ENCODE measurements at regions not wholly inside any gene's neighbourhood (a gene's known extent, or its start where the extent isn't known, plus 50 kb on each side); places are given as distances from the start of the nearest gene placed in this dataset.

DNA sequence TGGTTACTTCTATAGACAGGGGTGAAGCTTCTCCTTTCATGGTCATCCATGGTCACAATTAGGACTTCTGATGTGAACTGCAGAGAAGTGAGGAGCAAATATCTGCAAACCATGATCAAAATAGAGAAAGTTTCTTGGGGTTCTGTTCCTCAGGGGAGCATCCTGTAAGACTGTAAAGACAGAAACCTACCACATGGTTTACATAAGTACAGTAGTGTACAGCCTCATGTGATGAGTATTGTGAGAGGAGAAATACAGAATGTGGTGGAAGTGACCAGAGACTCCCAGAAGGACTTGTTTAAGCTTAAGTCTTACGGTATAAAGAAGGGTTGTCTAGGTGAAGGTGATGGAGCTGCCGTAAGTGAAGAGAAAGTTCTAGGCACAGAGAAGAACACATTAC is 484.7 kb downstream of the LRIG3 start:
- no peak for DNase-seq (ENCODE audit: low read depth, low spot score)

DNA sequence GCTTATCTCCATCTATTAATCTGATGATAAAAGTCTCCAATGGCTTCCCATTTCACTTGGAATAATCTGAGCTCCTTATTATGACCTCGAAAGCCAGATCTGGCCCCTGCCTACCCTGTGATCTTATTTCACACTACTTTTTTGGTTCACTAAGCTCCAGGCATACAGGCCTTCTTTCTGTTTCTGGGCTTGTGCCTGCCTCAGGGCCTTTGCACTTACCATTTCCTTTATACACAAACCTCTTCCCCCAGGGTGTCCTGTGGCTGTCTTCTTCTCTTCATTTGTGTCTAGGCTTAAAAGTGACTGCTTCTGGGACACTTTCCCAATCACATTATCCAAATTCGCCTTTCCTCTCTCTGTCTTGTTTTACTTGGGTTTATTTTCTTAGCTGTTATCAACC is 478.8 kb downstream of the LRIG3 start:
- DNase-seq (ENCODE audit: low read depth, low spot score): no peak
- no peak overlapping the region for H3K27ac ChIP-seq

More for the DNA sequence above, 484.7 kb downstream of the LRIG3 start:
- no peak overlapping the region for H3K27ac ChIP-seq

DNA sequence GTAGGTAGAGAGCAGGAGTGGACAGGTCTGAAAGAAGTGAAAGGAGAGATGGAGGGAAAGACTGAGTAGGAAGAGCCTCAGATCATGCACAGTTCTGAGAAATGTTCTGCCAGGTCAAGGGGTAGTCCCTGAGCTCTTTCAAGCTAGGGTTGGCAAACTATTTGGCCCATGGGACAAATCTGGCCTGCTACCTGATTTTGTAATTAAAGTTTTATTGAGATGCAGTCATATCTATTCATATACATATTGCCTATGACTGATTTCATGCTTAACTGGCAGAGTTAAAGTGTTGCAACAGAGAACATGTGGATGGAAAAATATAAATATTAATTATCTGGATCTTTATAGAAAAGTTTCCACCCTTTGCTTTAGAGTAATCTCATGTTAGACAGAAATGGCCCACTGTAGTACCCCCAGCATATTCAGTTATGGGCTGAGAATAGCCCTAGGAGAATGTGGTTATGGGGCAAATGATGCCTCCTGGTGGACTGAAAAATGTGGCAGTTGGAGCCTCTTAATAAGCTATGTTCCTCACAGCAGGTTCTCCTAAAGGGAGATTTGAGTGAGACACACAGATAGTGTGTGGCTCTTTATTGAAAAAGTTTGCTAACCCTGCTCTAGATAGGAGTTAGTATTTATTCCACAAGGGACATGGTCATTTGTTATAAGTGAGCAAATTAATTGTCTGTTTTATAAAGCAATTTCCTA is 476.9 kb downstream of the LRIG3 start:
- no peak for DNase-seq (ENCODE audit: low read depth, low spot score)
- H3K27ac ChIP-seq: no peak overlapping the region

DNA sequence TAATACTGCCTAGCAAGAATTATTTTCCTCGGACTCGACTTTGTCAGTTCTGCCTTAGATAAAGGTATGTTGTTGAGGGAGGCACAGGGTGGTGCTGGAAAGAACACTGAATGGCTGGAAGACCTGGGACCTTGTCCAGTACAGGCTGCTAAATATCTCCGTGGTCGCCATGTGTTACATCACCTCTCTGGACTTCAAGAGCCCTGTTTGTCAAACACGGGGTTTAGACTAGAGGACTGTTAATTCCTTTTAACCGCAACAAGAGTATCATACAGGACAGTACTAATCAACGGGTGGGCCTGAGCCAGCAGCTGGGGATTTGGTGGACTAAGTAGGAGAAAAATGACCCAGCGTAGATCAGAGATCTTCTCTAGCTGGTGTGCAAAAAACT is 476.3 kb downstream of the LRIG3 start:
- no peak overlapping the region for H3K27ac ChIP-seq

DNA sequence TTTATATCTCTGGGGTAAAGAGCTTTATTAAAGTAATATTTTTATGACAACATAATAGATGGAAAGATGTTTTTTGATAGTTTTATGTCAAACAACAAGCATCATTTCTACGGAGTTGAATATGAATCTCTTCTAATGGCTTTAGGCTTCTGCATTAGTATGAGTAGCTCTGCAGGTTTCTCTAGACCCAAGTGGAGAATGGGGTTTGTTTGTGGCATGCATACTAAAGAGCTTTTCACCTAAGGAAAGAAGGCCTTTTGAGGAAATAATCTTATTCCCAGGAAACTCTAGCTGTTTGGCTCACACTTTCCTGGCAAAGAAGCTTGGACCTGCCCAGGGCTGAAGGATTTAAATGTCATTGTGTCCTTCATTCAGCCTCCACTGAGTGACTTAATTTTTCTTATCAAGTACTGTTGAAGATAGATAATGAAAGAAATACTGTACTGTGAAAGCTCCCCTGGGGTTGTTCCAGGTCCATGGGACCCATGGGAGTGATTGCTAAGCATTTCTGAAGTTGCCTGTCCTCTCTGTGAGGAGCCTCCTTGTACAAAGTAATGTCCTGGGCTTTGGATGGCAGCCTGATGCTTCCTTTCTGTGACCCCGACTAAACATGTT is 469.3 kb downstream of the LRIG3 start:
- DNase-seq (ENCODE audit: low read depth, low spot score): no peak
- no peak overlapping the region for H3K27ac ChIP-seq

More for the DNA sequence above, 476.3 kb downstream of the LRIG3 start:
- DNase-seq (ENCODE audit: low read depth, low spot score): no peak

DNA sequence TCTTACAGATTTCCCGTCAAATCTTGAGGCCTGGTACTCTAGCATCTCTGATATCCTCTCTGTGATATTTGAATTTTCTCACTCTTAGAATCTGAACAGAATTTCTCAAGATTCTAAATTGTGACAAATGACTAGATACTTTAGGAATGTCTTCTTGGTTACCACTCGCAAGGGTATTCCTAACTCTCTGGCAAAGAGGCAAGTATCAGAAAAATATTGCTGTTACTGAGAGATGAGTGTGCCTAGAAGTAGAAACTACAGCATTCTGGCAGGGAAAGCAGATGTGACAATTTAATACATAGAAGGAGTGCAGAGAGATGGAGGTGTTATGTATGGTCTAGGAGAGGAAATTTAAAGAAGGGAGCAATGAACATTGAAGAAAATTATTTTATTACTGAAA is 467.8 kb downstream of the LRIG3 start:
- H3K27ac ChIP-seq: no peak overlapping the region
- no peak for DNase-seq (ENCODE audit: low read depth, low spot score)

DNA sequence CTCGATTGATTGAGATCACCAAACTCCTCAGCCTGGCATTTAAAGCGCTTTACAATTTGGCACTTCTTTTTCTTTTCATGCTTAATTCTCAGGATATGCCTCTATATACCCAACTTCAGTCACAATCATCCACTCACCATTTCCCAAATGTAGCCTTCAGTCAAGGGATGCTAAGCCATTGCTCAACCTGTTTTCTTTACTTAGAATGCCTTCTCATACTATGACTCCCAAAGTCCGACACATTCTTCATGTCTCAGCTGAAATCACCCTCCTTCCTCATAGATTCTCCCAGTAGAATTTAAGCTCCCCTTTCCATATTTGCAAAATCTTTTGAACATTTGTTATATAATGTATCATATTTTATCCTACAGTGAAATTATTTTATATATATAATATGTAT is 467.0 kb downstream of the LRIG3 start:
- DNase-seq (ENCODE audit: low read depth, low spot score): no peak
- no peak overlapping the region for H3K27ac ChIP-seq

DNA sequence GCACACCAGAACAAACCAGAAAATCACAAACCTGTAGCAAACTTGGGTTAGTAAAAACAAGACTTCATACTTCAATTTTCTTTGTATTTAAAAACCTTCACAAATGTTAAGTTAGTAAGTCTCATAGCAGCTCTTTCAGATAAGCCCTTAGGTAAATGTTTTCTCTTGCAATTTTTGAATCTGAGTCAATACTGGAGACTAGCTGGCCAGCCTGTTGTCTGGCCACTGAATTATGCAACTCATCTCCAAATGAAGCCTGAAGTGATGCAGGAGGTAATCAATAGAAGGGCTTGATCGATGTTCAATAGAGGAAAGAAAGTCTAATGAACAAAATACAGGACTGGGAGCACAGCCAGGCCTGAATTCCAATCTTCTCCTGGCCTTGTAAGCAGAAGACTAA is 465.2 kb downstream of the LRIG3 start:
- no peak overlapping the region for H3K27ac ChIP-seq
- no peak for DNase-seq (ENCODE audit: low read depth, low spot score)

DNA sequence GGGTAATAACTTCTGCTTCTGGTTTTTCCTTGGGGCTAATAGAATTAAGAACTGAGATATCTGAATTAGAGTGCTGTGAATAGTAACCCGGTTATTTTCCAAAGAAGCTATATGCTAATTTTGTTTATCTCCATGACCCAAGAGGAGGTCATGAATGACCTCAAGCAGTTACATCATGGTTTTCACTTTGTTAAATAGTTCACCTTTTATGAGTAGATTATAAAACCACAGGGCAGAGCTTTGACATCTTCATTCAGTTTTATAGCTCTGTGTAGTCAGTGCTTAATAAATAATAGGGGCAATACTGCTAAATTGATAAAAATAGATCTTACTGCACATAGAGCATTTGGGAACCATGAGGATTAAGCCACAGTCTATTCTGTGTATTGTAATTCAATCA is 462.2 kb downstream of the LRIG3 start:
- no peak overlapping the region for H3K27ac ChIP-seq
- DNase-seq (ENCODE audit: low read depth, low spot score): no peak

DNA sequence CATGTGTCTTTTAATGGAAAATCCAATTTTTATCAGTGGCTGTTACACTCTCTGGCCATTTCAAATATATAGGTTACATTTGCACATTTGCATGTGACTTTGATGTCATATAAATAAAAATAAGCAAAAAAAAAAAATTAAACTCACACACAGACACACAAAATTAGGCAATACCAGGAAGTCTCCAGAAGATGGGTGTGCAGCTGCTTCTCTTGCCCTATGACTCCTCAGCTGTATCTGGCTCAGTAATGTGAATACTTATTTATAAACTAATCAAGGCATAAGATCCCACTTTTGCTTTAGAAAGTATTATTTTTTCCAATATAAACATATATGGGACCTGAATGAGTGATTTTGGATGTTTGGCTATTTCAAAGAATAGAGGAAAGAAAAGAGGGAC is 461.1 kb downstream of the LRIG3 start:
- H3K27ac ChIP-seq: no peak overlapping the region
- DNase-seq (ENCODE audit: low read depth, low spot score): no peak

DNA sequence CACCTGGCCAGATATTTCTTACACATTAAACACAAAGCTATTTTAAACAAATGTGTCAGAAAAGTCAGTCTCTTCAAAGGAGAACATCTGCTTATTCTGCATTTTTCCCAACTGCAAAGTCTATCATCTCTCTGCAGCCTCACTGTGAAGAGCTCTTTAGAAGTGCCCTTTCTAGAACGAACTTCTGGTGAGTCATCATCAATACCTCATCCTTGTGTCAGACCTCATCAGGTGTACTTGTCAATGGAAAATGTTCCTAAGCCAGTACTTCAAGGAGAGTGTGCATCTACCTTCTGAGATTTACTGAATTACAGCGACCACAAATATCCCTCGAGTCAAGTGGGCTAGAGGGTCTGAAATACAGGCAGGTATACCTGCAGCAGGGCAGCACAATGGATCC is 457.3 kb downstream of the LRIG3 start:
- peak; percentile 12 for DNase-seq (ENCODE audit: low read depth, low spot score)
- no peak overlapping the region for H3K27ac ChIP-seq

DNA sequence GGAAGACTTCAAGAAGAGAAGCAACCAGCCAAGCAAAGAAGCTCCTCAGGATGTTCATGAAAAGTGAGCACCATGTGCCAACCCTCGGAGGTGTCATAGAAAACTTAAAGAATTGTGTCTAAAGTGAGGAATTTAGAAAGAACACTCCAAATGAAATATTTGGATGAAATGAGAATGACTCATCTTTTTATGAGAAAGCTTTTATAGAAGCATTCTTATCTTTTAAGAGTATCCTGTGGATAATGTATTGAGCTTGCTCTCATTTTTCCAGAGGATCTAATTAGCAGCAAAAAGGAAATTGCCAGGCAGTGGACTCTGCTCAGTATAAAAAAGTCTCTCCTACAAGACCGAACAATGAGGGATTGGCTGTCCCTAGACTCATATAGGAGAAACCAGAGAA is 454.9 kb downstream of the LRIG3 start:
- no peak overlapping the region for H3K27ac ChIP-seq
- no peak for DNase-seq (ENCODE audit: low read depth, low spot score)

DNA sequence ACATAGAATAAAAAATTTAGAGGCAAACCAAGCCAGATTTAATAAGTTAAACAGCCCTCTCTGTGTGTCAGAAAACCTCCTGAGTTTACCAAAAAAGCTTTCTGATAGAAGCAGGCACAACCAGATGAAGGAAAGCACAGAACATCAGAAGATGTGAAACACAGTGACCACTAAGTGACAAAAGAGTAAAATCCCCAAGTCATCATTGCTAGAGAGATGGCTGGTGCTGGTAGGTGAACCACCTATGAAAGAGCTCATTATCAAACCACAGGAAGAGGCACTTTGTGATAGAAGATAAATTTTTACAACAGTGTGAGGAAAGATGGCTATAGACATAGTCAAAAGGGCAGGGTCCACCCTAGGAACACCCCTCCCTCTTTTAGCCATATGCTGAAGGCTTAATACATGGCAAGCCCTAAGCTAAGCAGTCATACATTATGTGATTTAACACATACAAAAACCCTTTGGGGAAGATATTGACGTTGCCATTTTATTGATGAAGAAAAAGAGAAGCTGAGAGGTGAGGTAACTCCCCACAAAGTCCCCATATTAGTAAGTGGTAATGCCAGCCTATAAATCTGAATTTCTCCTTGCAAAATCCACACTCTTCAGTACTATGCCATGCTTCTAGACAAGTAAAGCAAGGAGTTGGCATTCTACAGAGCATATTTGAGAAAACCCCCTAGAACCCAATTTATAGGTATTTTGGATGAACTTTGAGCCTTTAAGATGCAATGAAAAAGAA is 449.9 kb downstream of the LRIG3 start:
- H3K27ac ChIP-seq: no peak overlapping the region
- DNase-seq (ENCODE audit: low read depth, low spot score): no peak

DNA sequence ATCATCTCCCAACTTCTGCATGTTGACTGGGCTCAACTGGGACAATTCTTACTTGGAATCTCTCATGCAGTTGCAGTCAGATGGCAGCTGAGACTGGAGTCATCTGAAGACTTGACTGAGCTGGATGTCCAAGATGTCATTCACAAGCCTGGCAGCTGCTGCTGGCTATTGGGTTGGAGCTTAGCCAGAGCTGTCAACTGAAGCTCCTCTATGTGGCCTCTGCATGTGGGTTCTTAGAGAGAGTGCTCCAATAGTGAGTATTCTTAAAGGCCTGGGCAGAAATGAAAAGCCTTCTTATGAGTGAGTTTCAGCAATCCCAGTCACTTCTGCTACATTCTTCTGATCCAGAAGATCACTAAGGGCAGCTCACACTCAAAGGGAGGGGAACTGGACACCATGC is 440.9 kb downstream of the LRIG3 start:
- DNase-seq (ENCODE audit: low read depth, low spot score): no peak
- H3K27ac ChIP-seq: no peak overlapping the region

DNA sequence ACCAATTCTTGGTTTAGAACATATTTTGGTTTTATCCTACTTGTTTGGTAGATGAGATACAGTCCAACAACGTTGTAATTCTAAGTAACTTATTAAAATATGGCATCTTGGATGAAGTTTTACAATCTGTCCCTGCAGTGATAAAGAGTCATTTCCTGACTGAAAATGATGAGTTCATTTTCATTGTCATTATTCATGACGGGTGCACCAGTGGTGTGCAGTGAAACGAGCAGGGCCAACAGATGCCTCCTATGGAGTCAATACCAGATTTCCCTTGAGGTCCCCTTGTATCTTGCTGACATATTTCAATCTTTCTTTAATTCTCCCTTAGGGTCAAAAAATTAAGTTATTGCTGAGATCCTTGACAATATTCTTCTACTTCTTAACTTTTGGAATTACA is 438.5 kb downstream of the LRIG3 start:
- no peak overlapping the region for H3K27ac ChIP-seq
- DNase-seq (ENCODE audit: low read depth, low spot score): no peak

DNA sequence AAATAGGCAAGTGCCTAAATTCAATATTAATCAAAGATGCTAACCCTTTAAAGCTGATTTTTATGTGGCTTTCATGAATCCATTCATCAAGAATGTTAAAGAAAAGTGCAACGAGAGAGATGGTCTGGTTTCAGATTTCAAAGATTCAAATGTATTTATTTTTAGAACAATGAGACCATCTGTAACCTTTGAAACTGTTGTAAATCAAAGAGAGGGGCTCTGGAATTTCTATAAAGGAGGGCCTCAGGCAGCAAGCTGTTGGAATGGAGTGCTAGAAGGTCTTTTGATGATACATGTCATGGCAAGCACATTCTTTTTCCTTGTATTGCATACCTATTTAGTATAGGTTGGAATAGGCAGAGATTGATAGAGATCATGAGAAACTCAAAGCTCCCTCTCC is 433.0 kb downstream of the LRIG3 start:
- no peak for DNase-seq (ENCODE audit: low read depth, low spot score)
- H3K27ac ChIP-seq: no peak overlapping the region

DNA sequence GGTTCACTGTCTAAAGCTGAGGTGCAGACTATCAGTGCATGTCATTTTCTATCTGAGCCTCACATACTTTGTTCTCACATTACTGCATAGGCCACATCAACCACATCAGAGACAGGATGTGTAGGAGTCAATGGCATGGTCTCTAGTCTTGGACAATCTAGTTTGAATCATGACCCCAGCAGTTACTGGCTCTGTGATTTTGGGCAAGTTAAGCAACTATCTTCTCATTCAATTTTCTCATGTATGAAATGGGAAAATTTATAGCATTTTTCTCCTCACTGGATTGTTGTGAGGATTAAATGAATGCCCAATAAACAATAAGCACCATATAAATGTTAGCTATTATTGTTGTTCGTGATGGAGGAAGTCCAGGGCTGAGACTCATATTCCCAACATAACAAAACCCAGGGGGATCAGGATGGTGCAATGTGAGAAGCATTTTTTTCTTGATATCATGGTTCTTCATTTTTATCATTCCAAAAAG is 432.6 kb downstream of the LRIG3 start:
- H3K27ac ChIP-seq: no peak overlapping the region
- no peak for DNase-seq (ENCODE audit: low read depth, low spot score)

DNA sequence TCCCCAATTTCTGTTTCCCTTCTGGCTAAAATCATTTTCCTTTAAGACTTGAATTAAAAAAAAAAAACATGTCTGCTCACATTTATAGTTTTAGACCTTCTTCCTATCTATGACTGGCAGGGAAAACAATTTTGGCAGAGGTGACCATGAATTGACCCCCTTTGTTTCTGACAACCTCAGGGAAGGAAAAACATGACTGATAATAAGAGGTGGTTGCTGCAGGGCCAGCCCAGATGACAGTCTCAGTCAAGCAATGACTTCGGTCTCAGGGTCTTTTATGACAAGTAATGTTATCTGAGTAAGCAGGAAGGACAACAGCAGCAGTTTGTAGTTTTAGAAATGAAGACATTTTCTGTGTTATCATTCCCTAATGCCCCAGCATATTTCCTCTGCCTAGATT is 430.9 kb downstream of the LRIG3 start:
- no peak overlapping the region for H3K27ac ChIP-seq
- no peak for DNase-seq (ENCODE audit: low read depth, low spot score)

DNA sequence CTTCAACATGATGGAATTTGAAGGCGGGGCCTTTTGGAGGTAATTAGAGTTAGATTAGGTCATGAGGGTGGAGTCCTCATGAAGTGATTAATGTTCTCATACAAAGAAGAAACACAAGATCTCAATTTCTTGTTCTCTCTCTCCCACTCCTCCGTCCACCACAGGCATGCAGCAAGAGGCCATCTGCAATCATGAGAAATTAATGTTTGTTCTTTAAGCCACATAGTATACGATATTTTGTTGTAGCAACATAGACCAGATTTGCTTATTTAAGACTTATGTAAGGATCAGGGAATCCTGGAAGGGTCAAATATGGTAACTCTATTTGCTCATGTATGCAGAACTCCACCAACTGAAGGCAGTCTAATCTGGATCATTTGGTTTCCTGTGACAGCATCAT is 429.0 kb downstream of the LRIG3 start:
- peak; percentile 56 for DNase-seq (ENCODE audit: low read depth, low spot score)

DNA sequence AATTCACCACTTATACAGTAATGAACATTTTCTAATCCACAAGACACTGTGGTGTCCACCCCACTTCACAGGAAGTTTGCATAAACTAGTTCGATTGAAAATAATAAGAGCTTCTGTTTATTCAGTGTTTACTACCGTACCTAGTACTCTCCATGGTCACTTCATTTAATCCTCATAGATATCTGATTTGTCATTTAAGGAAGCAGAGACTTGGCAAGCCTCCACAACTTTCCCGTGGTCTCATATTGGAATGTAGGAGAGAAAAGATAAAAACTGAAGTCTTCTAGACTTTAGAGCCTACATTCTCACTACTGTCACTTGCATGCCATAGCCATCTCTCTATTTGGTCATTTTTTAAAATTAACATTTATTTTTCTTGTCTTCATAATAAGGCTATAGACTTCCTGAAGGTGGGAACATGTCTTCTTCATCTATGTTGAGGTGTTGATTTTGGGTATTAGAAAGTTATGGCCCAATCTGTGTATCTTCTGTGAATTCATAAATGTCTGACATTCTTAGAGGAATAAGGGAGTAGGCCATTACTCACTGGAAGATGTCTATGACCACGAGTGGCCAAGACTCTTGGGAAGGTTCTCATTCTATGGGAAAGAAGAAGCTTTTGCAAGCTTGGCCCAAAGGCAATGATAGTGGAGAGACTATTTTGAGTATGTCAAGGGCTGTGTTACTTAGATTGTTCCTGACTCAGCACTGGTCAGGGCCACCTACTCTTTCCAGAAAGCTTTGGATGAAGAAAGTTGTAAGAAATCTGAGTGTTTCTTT is 423.7 kb downstream of the LRIG3 start:
- no peak for DNase-seq (ENCODE audit: low read depth, low spot score)
- no peak overlapping the region for H3K27ac ChIP-seq

More for the DNA sequence above, 429.0 kb downstream of the LRIG3 start:
- no peak overlapping the region for H3K27ac ChIP-seq

DNA sequence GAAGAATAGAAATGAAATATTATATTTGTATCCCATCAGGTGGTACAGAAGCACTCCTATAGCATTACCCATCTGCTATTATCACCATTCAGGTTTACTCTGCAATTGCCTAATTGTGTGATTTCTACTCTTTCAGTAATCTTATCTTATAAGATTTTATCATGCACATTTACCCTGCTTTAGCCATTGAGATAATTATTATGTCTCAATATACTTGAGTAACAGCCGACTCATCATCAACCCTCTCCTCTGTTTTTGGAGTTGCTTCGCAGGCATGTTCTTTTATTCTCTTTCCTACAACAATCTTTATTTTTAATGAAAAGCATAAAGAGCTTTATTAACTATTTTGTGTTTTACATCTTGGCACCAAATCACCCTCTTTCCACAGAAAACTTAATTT is 419.9 kb downstream of the LRIG3 start:
- H3K27ac ChIP-seq: no peak overlapping the region
- DNase-seq (ENCODE audit: low read depth, low spot score): no peak

Measured in epithelial cell of prostate (primary cell).